IMR-90 (cell line): ENCODE measurements at regions not wholly inside any gene's neighbourhood (a gene's known extent, or its start where the extent isn't known, plus 50 kb on each side); places are given as distances from the start of the nearest gene placed in this dataset.

Experiments used
- ATAC-seq: fragments of 200-7000 bp; cut with Tn5 transposase; 2 replicates; pipeline ENCODE4 v1.9.1; 2020; ENCODE audit warnings: low read depth, mild to moderate bottlenecking, moderate library complexity
- BruUV-seq: library from RNA; stranded (reverse); fragments of 400-500 nt; replicated peaks from 2 replicates; lab custom pipeline; 2021; lab: Mats Ljungman, UMichigan
- CTCF ChIA-PET: fragments of 300-600 bp; formaldehyde crosslinking; extraction: SDS; loops from one replicate; lab custom pipeline; 2021; ENCODE audit warnings: antibody characterized with exemption; lab: Yijun Ruan, JAX
- POLR2A ChIA-PET: fragments of 300-600 bp; sonication (Branson Sonifier 250); formaldehyde crosslinking; loops from one replicate; lab custom pipeline; 2022; ENCODE audit warnings: antibody characterized with exemption; ENCODE audit not compliant: unreplicated experiment; lab: Charles Lee
- DNase-seq: peaks from one replicate; pipeline ENCODE4 v3.0.0; 2013
- H2AFZ ChIP-seq: replicated peaks from 2 replicates; pipeline ENCODE3; 2013; ENCODE audit warnings: low read length, mild to moderate bottlenecking; ENCODE audit not compliant: poor library complexity
- H2AK5ac ChIP-seq: 2 replicates; pipeline ENCODE4 v1.6.1; 2013; ENCODE audit warnings: low read depth, low read length, inconsistent platforms
- H2AK9ac ChIP-seq: replicated peaks from 2 replicates; pipeline ENCODE3; 2013; ENCODE audit warnings: mild to moderate bottlenecking, low read depth, low read length, moderate library complexity; ENCODE audit not compliant: poor library complexity
- H2BK120ac ChIP-seq: 2 replicates; pipeline ENCODE4 v1.6.1; 2013; ENCODE audit warnings: low read depth, low read length, inconsistent platforms
- H2BK15ac ChIP-seq: 3 replicates; pipeline ENCODE4 v1.6.1; 2013; ENCODE audit warnings: low read depth, low read length, inconsistent platforms
- H2BK20ac ChIP-seq: 2 replicates; pipeline ENCODE4 v1.6.1; 2013; ENCODE audit warnings: low read depth, mild to moderate bottlenecking, inconsistent platforms, low read length, moderate library complexity
- H2BK5ac ChIP-seq: 2 replicates; pipeline ENCODE4 v1.6.1; 2013; ENCODE audit warnings: mild to moderate bottlenecking, low read depth, low read length, inconsistent platforms; ENCODE audit not compliant: poor library complexity, severe bottlenecking
- H3K14ac ChIP-seq: replicated peaks from 2 replicates; pipeline ENCODE4 v1.6.1; 2013; ENCODE audit warnings: low read depth, low read length, inconsistent platforms
- H3K18ac ChIP-seq: 2 replicates; pipeline ENCODE4 v1.6.1; 2013; ENCODE audit warnings: low read depth, low read length, control low read depth
- H3K23ac ChIP-seq: 2 replicates; pipeline ENCODE4 v1.6.1; 2013; ENCODE audit warnings: low read depth, low read length, inconsistent platforms
- H3K27ac ChIP-seq: 2 replicates; pipeline ENCODE4 v1.5.1; 2013; ENCODE audit warnings: mild to moderate bottlenecking, control low read depth, low read length; ENCODE audit not compliant: insufficient read depth
- H3K27me3 ChIP-seq: 2 replicates; pipeline ENCODE4 v1.6.1; 2013; ENCODE audit warnings: low read length; ENCODE audit not compliant: control insufficient read depth, insufficient read depth
- H3K36me3 ChIP-seq: 2 replicates; pipeline ENCODE4 v1.6.1; 2013; ENCODE audit warnings: low read length, mixed read lengths; ENCODE audit not compliant: control insufficient read depth, insufficient read depth
- H3K4ac ChIP-seq: 2 replicates; pipeline ENCODE4 v1.6.1; 2013; ENCODE audit warnings: low read depth, low read length, inconsistent platforms
- H3K4me1 ChIP-seq: 2 replicates; pipeline ENCODE4 v1.6.1; 2013; ENCODE audit warnings: low read length, mixed read lengths; ENCODE audit not compliant: control insufficient read depth, insufficient read depth
- H3K4me2 ChIP-seq: 2 replicates; pipeline ENCODE4 v1.6.1; 2013; ENCODE audit warnings: low read depth, mild to moderate bottlenecking, control low read depth, low read length, moderate library complexity
- H3K4me3 ChIP-seq: 2 replicates; pipeline ENCODE4 v1.5.1; 2013; ENCODE audit warnings: low read depth, mild to moderate bottlenecking, control low read depth, low read length, moderate library complexity; ENCODE audit not compliant: insufficient read depth
- H3K56ac ChIP-seq: 2 replicates; pipeline ENCODE4 v1.6.1; 2013; ENCODE audit warnings: low read length, inconsistent platforms; ENCODE audit not compliant: insufficient read depth; ENCODE audit errors: extremely low read depth
- H3K79me1 ChIP-seq, 2 experiments: 2 replicates each; pipeline ENCODE4 v1.6.1; 2013; ENCODE audit warnings: low read length in 2 of 2, inconsistent platforms in 1 of 2, low read depth in 1 of 2
- H3K9ac ChIP-seq: 2 replicates; pipeline ENCODE4 v1.6.1; 2013; ENCODE audit warnings: low read depth, low read length, control low read depth
- H3K9me1 ChIP-seq: 2 replicates; pipeline ENCODE4 v1.6.1; 2013; ENCODE audit warnings: low read length, inconsistent platforms; ENCODE audit not compliant: insufficient read depth
- H3K9me3 ChIP-seq: 2 replicates; pipeline ENCODE4 v1.6.1; 2013; ENCODE audit warnings: low read length; ENCODE audit not compliant: control insufficient read depth, insufficient read depth
- H4K20me1 ChIP-seq: 2 replicates; pipeline ENCODE4 v1.6.1; 2013; ENCODE audit warnings: low read length, inconsistent platforms; ENCODE audit not compliant: insufficient read depth
- H4K5ac ChIP-seq: 2 replicates; pipeline ENCODE4 v1.6.1; 2013; ENCODE audit warnings: mild to moderate bottlenecking, low read depth, low read length, control low read depth
- H4K8ac ChIP-seq, 2 experiments: 2 replicates each; pipeline ENCODE4 v1.6.1; 2013; ENCODE audit warnings: low read depth in 2 of 2, low read length in 2 of 2, control low read depth in 1 of 2, inconsistent platforms in 1 of 2
- H4K91ac ChIP-seq: 2 replicates; pipeline ENCODE4 v1.6.1; 2013; ENCODE audit warnings: low read depth, low read length, inconsistent platforms; ENCODE audit not compliant: insufficient read depth
- BHLHE40 ChIP-seq: fragments of 150-350 bp; IDR thresholded peaks from 2 replicates; pipeline ENCODE4 v1.6.1; 2016; ENCODE audit warnings: mild to moderate bottlenecking, low read depth, low read length
- CEBPB ChIP-seq: IDR thresholded peaks from 2 replicates; pipeline ENCODE4 v1.6.1; 2012; ENCODE audit warnings: low read depth, low read length, improper control_type of control experiment
- FOS ChIP-seq: fragments of 150-350 bp; IDR thresholded peaks from 2 replicates; pipeline ENCODE4 v1.6.1; 2016; ENCODE audit warnings: low read depth, low read length
- MAFK ChIP-seq: IDR thresholded peaks from 2 replicates; pipeline ENCODE4 v1.6.1; 2012; ENCODE audit warnings: low read depth, low read length, improper control_type of control experiment
- RAD21 ChIP-seq: IDR thresholded peaks from 2 replicates; pipeline ENCODE4 v1.6.1; 2012; ENCODE audit warnings: low read length, improper control_type of control experiment
- RCOR1 ChIP-seq: IDR thresholded peaks from 2 replicates; pipeline ENCODE4 v1.6.1; 2012; ENCODE audit warnings: mild to moderate bottlenecking, low read length, improper control_type of control experiment; ENCODE audit not compliant: insufficient replicate concordance
- SMC3 ChIP-seq: fragments of 150-350 bp; IDR thresholded peaks from 2 replicates; pipeline ENCODE4 v1.6.1; 2016; ENCODE audit warnings: low read depth, mild to moderate bottlenecking, antibody characterized with exemption, low read length, moderate library complexity
- WGBS, 2 experiments: methylation state at CpG; one replicate each; pipeline versions ENCODE4 v1.1.5 to v1.1.7; 2013; ENCODE audit warnings: missing lambda C conversion rate in 2 of 2; ENCODE audit not compliant: insufficient read length in 1 of 2; ENCODE audit errors: extremely low coverage in 2 of 2; 5-methylcytosine and 5-hydroxymethylcytosine counted together
- dilution Hi-C: fragments of 300-500 bp; cut with HindIII; formaldehyde crosslinking; loops from one replicate; pipeline ENCODE4 v1.14.3; 2018; ENCODE audit warnings: low sequenced_read_pairs; ENCODE audit not compliant: unreplicated experiment
- in situ Hi-C: fragments of 300-500 bp; cut with MboI; formaldehyde crosslinking; loops from 3 replicates; pipeline ENCODE4 v1.14.3; 2019; ENCODE audit warnings: low sequenced_read_pairs, inconsistent platforms, mixed read lengths
- intact Hi-C: fragments of 100-400 bp; cut with micrococcal nuclease; formaldehyde crosslinking; loops from 2 replicates; pipeline ENCODE4 v1.10.0; 2022
- TF ChIP-seq, protein P1 (sequence below): fragments of 150-350 bp; IDR thresholded peaks from 2 replicates; pipeline ENCODE4 v1.6.1; 2016; ENCODE audit warnings: low read depth, mild to moderate bottlenecking, low read length, moderate library complexity, borderline replicate concordance
- TF ChIP-seq, protein P2 (sequence below): fragments of 150-350 bp; IDR thresholded peaks from 2 replicates; pipeline ENCODE4 v1.6.1; 2017; ENCODE audit warnings: mild to moderate bottlenecking, antibody characterized with exemption, low read length, low read depth
- TF ChIP-seq, protein P3 (sequence below): conservative IDR thresholded peaks from 2 replicates; pipeline ENCODE4 v1.5.1; 2012; ENCODE audit warnings: mild to moderate bottlenecking, low read depth, low read length, improper control_type of control experiment

DNA sequence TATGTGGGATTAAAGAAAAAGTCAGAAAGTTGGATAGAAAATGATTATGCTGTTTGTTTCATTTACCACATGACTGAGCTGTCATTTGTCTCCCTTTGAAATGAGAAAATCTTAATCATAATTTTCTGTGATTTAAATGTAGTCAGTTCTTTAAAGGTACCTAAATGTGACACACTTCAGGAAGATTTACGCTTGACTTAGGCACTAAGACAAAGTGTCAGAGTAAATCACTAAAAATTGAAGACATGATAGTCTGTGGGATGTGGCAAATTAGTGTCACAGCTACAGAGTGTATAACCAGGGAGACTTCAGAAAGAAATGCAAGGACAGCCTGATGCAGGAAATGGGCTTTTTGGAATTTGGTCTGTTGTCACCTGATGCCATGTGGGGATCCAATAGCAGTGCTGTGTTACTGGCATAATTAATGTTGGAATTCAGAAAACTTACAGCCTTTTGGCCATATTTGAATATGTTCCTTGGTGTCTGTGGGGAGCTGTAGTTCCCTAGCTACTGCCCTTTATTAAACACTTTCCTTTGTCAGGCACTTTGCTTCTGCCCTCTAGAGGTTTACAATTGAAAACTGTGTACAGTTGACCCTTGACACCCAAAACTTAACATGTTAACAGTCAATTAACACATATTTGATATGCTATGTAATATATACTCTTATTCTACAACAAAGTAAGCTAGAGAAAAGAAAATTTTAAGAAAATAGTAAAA is 493.8 kb downstream of the UTRN start:
- no peak overlapping the region for H2BK5ac ChIP-seq
- H3K9ac ChIP-seq = no peak overlapping the region
- peaks cover 4% of the 10 kb centered on the region; the same call in 1 of the 2 replicates for H3K36me3 ChIP-seq
- no peak overlapping the region for H3K27ac ChIP-seq
- BruUV-seq = no TSS peak
- dilution Hi-C loops = no loop called here
- no peaks in the 10 kb centered on the region for H3K79me1 ChIP-seq
- H2AK5ac ChIP-seq = no peak overlapping the region
- peaks cover 3% of the 10 kb centered on the region; the same call in 1 of the 2 replicates for H3K9me1 ChIP-seq
- no peak for TF ChIP-seq FOS
- TF ChIP-seq, protein P1, sequence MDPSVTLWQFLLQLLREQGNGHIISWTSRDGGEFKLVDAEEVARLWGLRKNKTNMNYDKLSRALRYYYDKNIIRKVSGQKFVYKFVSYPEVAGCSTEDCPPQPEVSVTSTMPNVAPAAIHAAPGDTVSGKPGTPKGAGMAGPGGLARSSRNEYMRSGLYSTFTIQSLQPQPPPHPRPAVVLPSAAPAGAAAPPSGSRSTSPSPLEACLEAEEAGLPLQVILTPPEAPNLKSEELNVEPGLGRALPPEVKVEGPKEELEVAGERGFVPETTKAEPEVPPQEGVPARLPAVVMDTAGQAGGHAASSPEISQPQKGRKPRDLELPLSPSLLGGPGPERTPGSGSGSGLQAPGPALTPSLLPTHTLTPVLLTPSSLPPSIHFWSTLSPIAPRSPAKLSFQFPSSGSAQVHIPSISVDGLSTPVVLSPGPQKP = no peak
- TF ChIP-seq BHLHE40 = no peak
- TF ChIP-seq, protein P2, sequence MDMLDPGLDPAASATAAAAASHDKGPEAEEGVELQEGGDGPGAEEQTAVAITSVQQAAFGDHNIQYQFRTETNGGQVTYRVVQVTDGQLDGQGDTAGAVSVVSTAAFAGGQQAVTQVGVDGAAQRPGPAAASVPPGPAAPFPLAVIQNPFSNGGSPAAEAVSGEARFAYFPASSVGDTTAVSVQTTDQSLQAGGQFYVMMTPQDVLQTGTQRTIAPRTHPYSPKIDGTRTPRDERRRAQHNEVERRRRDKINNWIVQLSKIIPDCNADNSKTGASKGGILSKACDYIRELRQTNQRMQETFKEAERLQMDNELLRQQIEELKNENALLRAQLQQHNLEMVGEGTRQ = no peak
- TF ChIP-seq MAFK = no peak
- no peak for TF ChIP-seq SMC3
- TF ChIP-seq RAD21 = no peak
- TF ChIP-seq, protein P3, sequence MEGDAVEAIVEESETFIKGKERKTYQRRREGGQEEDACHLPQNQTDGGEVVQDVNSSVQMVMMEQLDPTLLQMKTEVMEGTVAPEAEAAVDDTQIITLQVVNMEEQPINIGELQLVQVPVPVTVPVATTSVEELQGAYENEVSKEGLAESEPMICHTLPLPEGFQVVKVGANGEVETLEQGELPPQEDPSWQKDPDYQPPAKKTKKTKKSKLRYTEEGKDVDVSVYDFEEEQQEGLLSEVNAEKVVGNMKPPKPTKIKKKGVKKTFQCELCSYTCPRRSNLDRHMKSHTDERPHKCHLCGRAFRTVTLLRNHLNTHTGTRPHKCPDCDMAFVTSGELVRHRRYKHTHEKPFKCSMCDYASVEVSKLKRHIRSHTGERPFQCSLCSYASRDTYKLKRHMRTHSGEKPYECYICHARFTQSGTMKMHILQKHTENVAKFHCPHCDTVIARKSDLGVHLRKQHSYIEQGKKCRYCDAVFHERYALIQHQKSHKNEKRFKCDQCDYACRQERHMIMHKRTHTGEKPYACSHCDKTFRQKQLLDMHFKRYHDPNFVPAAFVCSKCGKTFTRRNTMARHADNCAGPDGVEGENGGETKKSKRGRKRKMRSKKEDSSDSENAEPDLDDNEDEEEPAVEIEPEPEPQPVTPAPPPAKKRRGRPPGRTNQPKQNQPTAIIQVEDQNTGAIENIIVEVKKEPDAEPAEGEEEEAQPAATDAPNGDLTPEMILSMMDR = no peak
- no peak for TF ChIP-seq RCOR1
- TF ChIP-seq CEBPB = no peak
- no peak overlapping the region for H3K4ac ChIP-seq
- ATAC-seq = no peak
- intact Hi-C loops = no loop called here
- WGBS, 2 experiments = 100% methylated on average over 1 of the region's 1 CpG; no CpG with 5 or more reads in 1 of the 2 experiments
- H3K14ac ChIP-seq = no peak overlapping the region
- H3K27me3 ChIP-seq = no peaks in the 10 kb centered on the region
- H3K23ac ChIP-seq = no peak overlapping the region
- H2BK15ac ChIP-seq = no peak overlapping the region
- H2BK20ac ChIP-seq = no peak overlapping the region
- ChIA-PET CTCF (interaction anchor here (0.6 to 1.2 kb wide), 2 partner anchors 42 to 195 kb away, joined by 4 read pairs; no protein-coding TSS in a partner anchor), POLR2A (no interaction called here)
- no peak for DNase-seq
- no peak overlapping the region for H2AK9ac ChIP-seq
- no peak overlapping the region for H2BK120ac ChIP-seq
- H4K8ac ChIP-seq = no peak overlapping the region
- H4K91ac ChIP-seq = no peak overlapping the region
- H3K4me1 ChIP-seq = peaks cover 2% of the 10 kb centered on the region; the same call in 1 of the 2 replicates
- no peak overlapping the region for H3K4me3 ChIP-seq
- H4K5ac ChIP-seq = no peak overlapping the region
- H4K20me1 ChIP-seq = no peaks in the 10 kb centered on the region
- H3K4me2 ChIP-seq = no peak overlapping the region
- H3K56ac ChIP-seq = no peak overlapping the region
- no peaks in the 10 kb centered on the region for H3K9me3 ChIP-seq
- H3K18ac ChIP-seq = no peak overlapping the region
- H2AFZ ChIP-seq = no peak overlapping the region
- in situ Hi-C loops = no loop called here
